ENCODE measurements at regions not wholly inside any gene's neighbourhood (a gene's known extent, or its start where the extent isn't known, plus 50 kb on each side); places are given as distances from the start of the nearest gene placed in this dataset.
"Not testable (repeated sequence)": the region's sequence is repeated elsewhere in the genome, so short reads cannot be mapped to it uniquely, and the experiment has no call there.

GRCh38 chr2:113341191-113341869, 62.6 kb upstream of the PAX8 start:
- DNase-seq (ENCODE audit: low read depth), result no peak

GRCh38 chr2:113337809-113338208, 59.1 kb upstream of the PAX8 start:
- DNase-seq (ENCODE audit: low read depth), result no peak

- not testable (repeated sequence) for DNase-seq (ENCODE audit: low read depth)
These were observed 57.3 kb upstream of the PAX8 start for GRCh38 chr2:113336040-113336439.

DNA sequence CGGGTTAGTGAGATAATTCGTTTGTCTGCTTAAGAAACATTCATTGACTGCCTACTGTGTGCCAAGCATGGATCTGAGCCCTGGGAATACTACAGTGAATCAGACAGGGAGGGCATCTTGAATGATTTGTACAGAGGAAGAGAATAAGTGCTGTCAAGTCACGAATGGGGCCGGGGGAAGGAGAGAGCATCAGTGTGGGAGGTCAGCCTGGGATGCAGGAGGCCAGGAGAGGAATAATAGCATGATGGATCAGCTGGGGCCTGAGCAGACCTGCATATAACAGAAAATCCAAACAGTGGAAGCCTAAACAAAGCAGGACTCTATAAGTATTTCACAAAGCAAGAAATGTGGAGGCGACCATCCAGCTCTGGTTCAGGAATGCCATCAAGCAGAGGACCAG, 55.4 kb upstream of the PAX8 start:
- DNase-seq (ENCODE audit: low read depth), result no peak

DNA sequence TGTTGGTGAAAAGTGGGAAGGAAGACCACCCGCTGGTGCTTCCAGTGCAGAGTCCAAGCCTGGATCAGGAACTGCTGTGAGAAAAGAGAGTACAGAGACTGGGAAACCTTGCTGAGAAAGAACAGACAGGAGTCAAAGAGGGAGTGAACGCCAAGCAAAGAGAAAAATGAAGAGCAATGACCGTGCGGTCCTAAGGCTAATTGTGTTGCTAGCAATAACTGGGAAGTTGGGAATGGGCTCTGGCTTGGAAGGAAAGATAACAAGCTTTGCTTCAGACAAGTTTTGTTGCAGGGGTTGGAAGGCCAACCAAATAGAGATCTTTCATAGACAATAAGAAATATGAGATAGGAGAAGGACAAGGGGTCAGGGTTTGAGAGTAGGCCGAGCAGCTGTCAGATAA, 55.0 kb upstream of the PAX8 start:
- not testable (repeated sequence) for DNase-seq (ENCODE audit: low read depth)

DNA sequence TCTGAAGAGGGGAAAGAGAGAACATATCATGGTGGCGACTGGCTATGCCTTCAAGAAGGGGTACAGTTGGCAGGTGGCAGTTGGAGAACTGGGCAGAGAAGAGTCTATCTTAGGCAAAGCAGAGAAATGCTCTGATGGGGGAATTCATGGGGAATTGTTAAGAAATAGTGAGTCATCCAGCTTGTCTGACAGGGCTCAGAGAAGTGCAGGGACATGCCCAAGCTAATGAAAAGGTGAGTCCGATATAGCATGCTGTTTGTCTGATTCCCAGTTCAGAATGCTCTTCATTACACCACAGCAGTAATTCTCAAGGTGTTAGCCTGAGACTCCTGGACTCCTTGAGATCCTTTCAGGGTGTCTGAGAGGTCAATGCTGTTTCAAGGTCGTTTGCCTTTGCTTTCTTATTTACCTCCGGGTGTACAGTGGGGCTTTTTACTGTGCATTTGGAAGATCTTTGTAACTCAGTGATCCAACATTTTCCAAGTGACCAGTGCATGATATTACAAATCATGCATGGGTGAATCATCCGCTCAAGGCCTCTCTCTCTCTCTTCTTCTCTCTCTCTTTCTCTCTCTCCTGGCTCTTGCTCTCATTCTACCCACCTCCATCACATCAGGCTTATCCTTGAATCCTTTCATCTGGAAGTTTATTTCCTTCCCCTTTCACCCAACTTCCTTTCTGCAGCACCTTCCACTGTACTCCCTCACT, 51.5 kb upstream of the PAX8 start:
- not testable (repeated sequence) for DNase-seq (ENCODE audit: low read depth)

DNA sequence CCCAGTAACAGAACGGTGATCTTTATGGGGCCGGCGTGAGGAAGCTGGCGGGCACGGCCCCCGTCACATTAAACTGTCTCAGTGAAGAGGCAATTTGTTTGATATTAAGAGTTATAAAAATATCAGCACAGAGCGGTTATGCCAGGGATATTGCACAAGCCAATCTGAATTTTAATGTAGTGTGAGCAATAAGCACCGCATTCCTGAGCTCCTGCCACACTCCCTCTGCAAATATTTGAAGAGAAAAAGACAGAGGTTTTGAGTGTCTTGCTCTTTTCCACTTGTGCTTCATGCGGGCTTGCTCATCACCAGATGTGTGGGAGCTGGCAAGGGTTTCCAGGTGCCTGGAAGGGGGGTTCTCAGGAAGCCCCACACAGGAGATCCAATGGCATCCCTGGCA, 50.3 kb upstream of the PAX8 start:
- not testable (repeated sequence) for DNase-seq (ENCODE audit: low read depth)

- not testable (repeated sequence) for DNase-seq (ENCODE audit: low read depth)
These were observed 49.9 kb upstream of the PAX8 start for GRCh38 chr2:113328572-113328971.

Data from activated T-cell treated with anti-CD3 and anti-CD28 coated beads for 1 hour (primary cell).